HepG2 (cell line): ENCODE measurements at regions not wholly inside any gene's neighbourhood (a gene's known extent, or its start where the extent isn't known, plus 50 kb on each side); places are given as distances from the start of the nearest gene placed in this dataset.

Source experiments
- ATF1 ChIP-seq: IDR thresholded peaks from 2 replicates; pipeline ENCODE4 v1.6.1; 2016; ENCODE audit warnings: mild to moderate bottlenecking, control low read depth
- CHCHD3 ChIP-seq: sonication (generic); formaldehyde crosslinking; IDR thresholded peaks from 2 replicates; pipeline ENCODE4 v1.8.0; 2022; ENCODE audit warnings: mild to moderate bottlenecking, missing genetic modification reagents, moderate library complexity
- CREBL2 ChIP-seq: sonication (generic); formaldehyde crosslinking; IDR thresholded peaks from 2 replicates; pipeline ENCODE4 v1.8.1; 2023; ENCODE audit warnings: missing genetic modification reagents, mild to moderate bottlenecking, borderline replicate concordance
- HDAC2 ChIP-seq: sonication (generic); formaldehyde crosslinking; IDR thresholded peaks from 2 replicates; pipeline ENCODE4 v1.4.0; 2020; ENCODE audit warnings: missing genetic modification reagents
- HOMEZ ChIP-seq: IDR thresholded peaks from 2 replicates; pipeline ENCODE4 v1.6.1; 2016; ENCODE audit warnings: low read depth
- HOXD1 ChIP-seq: sonication (generic); formaldehyde crosslinking; IDR thresholded peaks from 2 replicates; pipeline ENCODE4 v1.5.0; 2020; ENCODE audit warnings: missing genetic modification reagents
- ISL2 ChIP-seq: sonication (generic); formaldehyde crosslinking; IDR thresholded peaks from 2 replicates; pipeline ENCODE4 v1.5.0; 2020; ENCODE audit warnings: missing genetic modification reagents
- MYC ChIP-seq: sonication (generic); formaldehyde crosslinking; IDR thresholded peaks from 2 replicates; pipeline ENCODE4 v1.9.0; 2021; ENCODE audit warnings: missing genetic modification reagents, borderline replicate concordance
- MYNN ChIP-seq: sonication (generic); formaldehyde crosslinking; IDR thresholded peaks from 2 replicates; pipeline ENCODE4 v1.4.0; 2020; ENCODE audit warnings: mild to moderate bottlenecking, low read depth, missing genetic modification reagents
- NR3C1 ChIP-seq: sonication (generic); formaldehyde crosslinking; IDR thresholded peaks from 2 replicates; pipeline ENCODE4 v1.4.0; 2020; ENCODE audit warnings: missing genetic modification reagents
- PBX3 ChIP-seq: sonication (generic); formaldehyde crosslinking; IDR thresholded peaks from 2 replicates; pipeline ENCODE4 v1.8.1; 2023; ENCODE audit warnings: missing genetic modification reagents, inconsistent platforms, borderline replicate concordance
- PITX1 ChIP-seq: sonication (generic); formaldehyde crosslinking; IDR thresholded peaks from 2 replicates; pipeline ENCODE4 v1.5.1; 2020; ENCODE audit warnings: mild to moderate bottlenecking, missing genetic modification reagents
- POLR2AphosphoS5 ChIP-seq: IDR thresholded peaks from 2 replicates; pipeline ENCODE4 v1.6.1; 2012; ENCODE audit warnings: low read depth, low read length
- PTBP1 ChIP-seq: fragments of 200-400 bp; formaldehyde crosslinking; IDR thresholded peaks from 2 replicates; pipeline ENCODE4 v1.6.1; 2018; ENCODE audit warnings: low read length, low read depth; ENCODE audit not compliant: poor library complexity, severe bottlenecking
- SIN3A ChIP-seq: IDR thresholded peaks from 2 replicates; pipeline ENCODE4 v1.6.1; 2011; ENCODE audit warnings: low read depth, mild to moderate bottlenecking, control low read depth, low read length, borderline replicate concordance
- SMARCE1 ChIP-seq: fragments of 450-650 bp; IDR thresholded peaks from 2 replicates; pipeline ENCODE4 v1.6.1; 2017; ENCODE audit warnings: borderline replicate concordance
- SOX6 ChIP-seq, 2 experiments: fragments of 450-650 bp in 1 of 2; sonication (generic) in 1 of 2; formaldehyde crosslinking in 1 of 2; IDR thresholded peaks; 2 replicates each; pipeline versions ENCODE4 v1.4.0 to v1.6.1; 2017 to 2020; ENCODE audit warnings: antibody characterized with exemption in 1 of 2, mild to moderate bottlenecking in 1 of 2, missing genetic modification reagents in 1 of 2
- U2AF2 ChIP-seq: fragments of 200-400 bp; formaldehyde crosslinking; IDR thresholded peaks from 2 replicates; pipeline ENCODE4 v1.6.1; 2017; ENCODE audit warnings: low read depth, mild to moderate bottlenecking, low read length
- ZBTB3 ChIP-seq: sonication (generic); formaldehyde crosslinking; IDR thresholded peaks from 2 replicates; pipeline ENCODE4 v1.4.0; 2020; ENCODE audit warnings: low read depth, mild to moderate bottlenecking, moderate library complexity, missing genetic modification reagents, borderline replicate concordance
- ZNF24 ChIP-seq: fragments of 450-650 bp; IDR thresholded peaks from 2 replicates; pipeline ENCODE4 v1.6.1; 2017; ENCODE audit warnings: antibody characterized with exemption, mild to moderate bottlenecking
- ZNF274 ChIP-seq: sonication (generic); formaldehyde crosslinking; IDR thresholded peaks from 2 replicates; pipeline ENCODE4 v1.5.1; 2020; ENCODE audit warnings: mild to moderate bottlenecking, missing genetic modification reagents
- ZNF552 ChIP-seq: sonication (generic); formaldehyde crosslinking; IDR thresholded peaks from 2 replicates; pipeline ENCODE4 v1.9.0; 2022; ENCODE audit warnings: missing genetic modification reagents, mild to moderate bottlenecking, borderline replicate concordance
- ZNF7 ChIP-seq: IDR thresholded peaks from 2 replicates; pipeline ENCODE4 v1.6.1; 2016; ENCODE audit warnings: missing biosample characterization, missing genetic modification reagents
- ZSCAN30 ChIP-seq: sonication (generic); formaldehyde crosslinking; IDR thresholded peaks from 2 replicates; pipeline ENCODE4 v1.5.0; 2020; ENCODE audit warnings: mild to moderate bottlenecking, missing genetic modification reagents
- TF ChIP-seq, protein P1 (sequence below): sonication (generic); IDR thresholded peaks from 2 replicates; pipeline ENCODE4 v1.6.1; 2016; ENCODE audit warnings: low read depth, borderline replicate concordance
- TF ChIP-seq, protein P2 (sequence below): IDR thresholded peaks from 2 replicates; pipeline ENCODE4 v1.6.1; 2016; ENCODE audit warnings: low read depth, control low read depth

- TF ChIP-seq HOMEZ (CRISPR knock-in tag) (0 out of 2 replicates have a peak, but pooled peaks have one; percentile 25), PTBP1 (no peak), ZNF552 (CRISPR knock-in tag) (no peak), MYC (CRISPR knock-in tag) (no peak), MYNN (CRISPR knock-in tag) (no peak), ISL2 (CRISPR knock-in tag) (0 out of 2 replicates have a peak, but pooled peaks have one; percentile 44), PBX3 (CRISPR knock-in tag) (no peak), CHCHD3 (CRISPR knock-in tag) (no peak), ZNF274 (CRISPR knock-in tag) (no peak), SIN3A (0 out of 2 replicates have a peak, but pooled peaks have one; percentile 34), SMARCE1 (no peak), ZNF24 (peak; percentile 94), U2AF2 (no peak), PITX1 (CRISPR knock-in tag) (no peak), ZSCAN30 (CRISPR knock-in tag) (no peak), ZNF7 (CRISPR knock-in tag) (no peak), HDAC2 (CRISPR knock-in tag) (peak; percentile 31; the same call in 1 of the 2 replicates), HOXD1 (CRISPR knock-in tag) (no peak), POLR2AphosphoS5 (no peak), NR3C1 (CRISPR knock-in tag) (no peak), SOX6 (IDR thresholded peaks at IDR 0.05) (no peak), SOX6 (CRISPR knock-in tag; IDR thresholded peaks at IDR 0.05) (peak; percentile 37), ATF1 (no peak), ZBTB3 (CRISPR knock-in tag) (no peak), CREBL2 (no peak)
- TF ChIP-seq, protein P1, sequence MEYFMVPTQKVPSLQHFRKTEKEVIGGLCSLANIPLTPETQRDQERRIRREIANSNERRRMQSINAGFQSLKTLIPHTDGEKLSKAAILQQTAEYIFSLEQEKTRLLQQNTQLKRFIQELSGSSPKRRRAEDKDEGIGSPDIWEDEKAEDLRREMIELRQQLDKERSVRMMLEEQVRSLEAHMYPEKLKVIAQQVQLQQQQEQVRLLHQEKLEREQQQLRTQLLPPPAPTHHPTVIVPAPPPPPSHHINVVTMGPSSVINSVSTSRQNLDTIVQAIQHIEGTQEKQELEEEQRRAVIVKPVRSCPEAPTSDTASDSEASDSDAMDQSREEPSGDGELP = no peak
- TF ChIP-seq, protein P2, sequence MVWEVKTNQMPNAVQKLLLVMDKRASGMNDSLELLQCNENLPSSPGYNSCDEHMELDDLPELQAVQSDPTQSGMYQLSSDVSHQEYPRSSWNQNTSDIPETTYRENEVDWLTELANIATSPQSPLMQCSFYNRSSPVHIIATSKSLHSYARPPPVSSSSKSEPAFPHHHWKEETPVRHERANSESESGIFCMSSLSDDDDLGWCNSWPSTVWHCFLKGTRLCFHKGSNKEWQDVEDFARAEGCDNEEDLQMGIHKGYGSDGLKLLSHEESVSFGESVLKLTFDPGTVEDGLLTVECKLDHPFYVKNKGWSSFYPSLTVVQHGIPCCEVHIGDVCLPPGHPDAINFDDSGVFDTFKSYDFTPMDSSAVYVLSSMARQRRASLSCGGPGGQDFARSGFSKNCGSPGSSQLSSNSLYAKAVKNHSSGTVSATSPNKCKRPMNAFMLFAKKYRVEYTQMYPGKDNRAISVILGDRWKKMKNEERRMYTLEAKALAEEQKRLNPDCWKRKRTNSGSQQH (CRISPR knock-in tag) = no peak
These were observed 176.1 kb downstream of the TRIM27 start (continued) for GRCh38 chr6:28747631-28748157.
